Left lung (tissue), 4 donors: ENCODE measurements at regions not wholly inside any gene's neighbourhood (a gene's known extent, or its start where the extent isn't known, plus 50 kb on each side); places are given as distances from the start of the nearest gene placed in this dataset.

ENCODE experiments used
- ATAC-seq: fragments of 200-7000 bp; cut with Tn5 transposase; one replicate; pipeline ENCODE4 v1.9.1; 2020; ENCODE audit warnings: moderate library complexity
- DNase-seq, 4 donors: peaks; one replicate each; pipeline ENCODE4 v3.0.0-alpha.2; 2013 to 2020
- H3K27ac ChIP-seq, 2 donors: fragments of 200-600 bp; sonication (generic) in 1 of 2; one replicate each; pipeline versions ENCODE4 v1.5.0 to v1.8.0; 2020 to 2021
- H3K27me3 ChIP-seq, 2 donors: fragments of 200-600 bp; sonication (generic) in 1 of 2; one replicate each; pipeline versions ENCODE4 v1.5.0 to v1.8.0; 2020 to 2021
- H3K36me3 ChIP-seq, 2 donors: fragments of 200-600 bp; sonication (generic) in 1 of 2; one replicate each; pipeline versions ENCODE4 v1.5.0 to v1.8.0; 2020 to 2021
- H3K4me1 ChIP-seq, 2 donors: fragments of 200-600 bp; one replicate each; pipeline ENCODE4 v1.8.0; 2021
- H3K4me3 ChIP-seq, 2 donors: fragments of 200-600 bp; sonication (generic) in 1 of 2; one replicate each; pipeline versions ENCODE4 v1.5.0 to v1.8.0; 2020 to 2021; ENCODE audit warnings: mild to moderate bottlenecking in 1 of 2
- H3K9me3 ChIP-seq, 2 donors: fragments of 200-600 bp; sonication (generic) in 1 of 2; one replicate each; pipeline versions ENCODE4 v1.5.0 to v1.8.0; 2020 to 2021
- intact Hi-C, 2 donors: fragments of 100-400 bp; cut with DNase I; formaldehyde crosslinking; loops; one replicate each; pipeline versions ENCODE4 v1.11.2 to v1.14.2; 2022
- TF ChIP-seq, protein P1 (sequence below), 2 donors: fragments of 200-600 bp; sonication (generic) in 1 of 2; IDR thresholded peaks; one replicate each; pipeline versions ENCODE4 v1.5.0 to v1.8.0; 2021; ENCODE audit warnings: antibody characterized with exemption in 2 of 2
- donor health status: DM: no; HTN: yes; CAD: no.
- donor health status: DM: no; HTN: no; CAD: no.

DNA sequence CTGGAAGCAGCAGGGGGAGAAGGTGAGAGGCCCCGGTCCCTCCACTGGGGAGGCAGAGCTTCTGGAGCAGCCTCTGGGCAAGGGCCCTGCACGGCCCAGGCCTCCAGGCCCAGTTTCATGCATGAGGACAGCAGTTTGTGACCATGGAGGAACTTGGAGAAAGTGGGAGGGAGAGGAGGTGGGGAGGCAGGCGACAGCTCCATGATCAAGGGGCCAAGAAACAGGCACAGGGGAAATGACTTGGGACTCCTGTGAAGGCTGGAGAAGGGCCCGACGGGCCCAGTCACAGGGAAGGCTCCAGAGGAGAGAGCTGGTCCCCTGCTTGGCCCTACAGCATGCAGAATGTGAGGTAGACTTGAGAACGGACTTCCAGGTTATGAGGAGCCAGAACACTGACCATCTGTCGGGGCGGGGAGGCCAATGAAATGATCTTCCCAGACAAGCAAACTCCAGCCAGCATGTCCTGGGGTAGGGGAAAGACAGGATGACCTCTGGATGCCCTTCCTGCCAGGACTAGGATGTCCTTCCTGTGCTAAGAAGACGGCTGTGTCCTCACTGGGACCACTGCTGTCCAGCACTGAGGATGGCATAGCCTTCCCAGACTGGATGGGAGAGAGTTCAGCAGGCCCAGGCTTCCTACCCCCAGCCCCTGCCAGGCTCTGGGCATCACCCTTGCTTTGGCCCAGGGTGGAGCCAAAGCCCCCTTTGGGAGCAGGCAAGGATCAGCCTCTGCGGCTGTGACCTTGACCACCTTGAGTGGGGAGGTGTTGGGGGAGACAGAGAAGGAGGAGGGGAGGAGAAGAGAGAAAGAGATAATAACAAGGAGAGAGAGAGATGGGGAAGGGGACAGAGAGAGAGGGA, 548.2 kb downstream of the PTPRU start:
- DNase-seq, result no peak
- TF ChIP-seq, protein P1, sequence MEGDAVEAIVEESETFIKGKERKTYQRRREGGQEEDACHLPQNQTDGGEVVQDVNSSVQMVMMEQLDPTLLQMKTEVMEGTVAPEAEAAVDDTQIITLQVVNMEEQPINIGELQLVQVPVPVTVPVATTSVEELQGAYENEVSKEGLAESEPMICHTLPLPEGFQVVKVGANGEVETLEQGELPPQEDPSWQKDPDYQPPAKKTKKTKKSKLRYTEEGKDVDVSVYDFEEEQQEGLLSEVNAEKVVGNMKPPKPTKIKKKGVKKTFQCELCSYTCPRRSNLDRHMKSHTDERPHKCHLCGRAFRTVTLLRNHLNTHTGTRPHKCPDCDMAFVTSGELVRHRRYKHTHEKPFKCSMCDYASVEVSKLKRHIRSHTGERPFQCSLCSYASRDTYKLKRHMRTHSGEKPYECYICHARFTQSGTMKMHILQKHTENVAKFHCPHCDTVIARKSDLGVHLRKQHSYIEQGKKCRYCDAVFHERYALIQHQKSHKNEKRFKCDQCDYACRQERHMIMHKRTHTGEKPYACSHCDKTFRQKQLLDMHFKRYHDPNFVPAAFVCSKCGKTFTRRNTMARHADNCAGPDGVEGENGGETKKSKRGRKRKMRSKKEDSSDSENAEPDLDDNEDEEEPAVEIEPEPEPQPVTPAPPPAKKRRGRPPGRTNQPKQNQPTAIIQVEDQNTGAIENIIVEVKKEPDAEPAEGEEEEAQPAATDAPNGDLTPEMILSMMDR (IDR thresholded peaks at IDR 0.05), result no peak
- Histone ChIP-seq H3K4me1 (no peaks in the 10 kb centered on the region), H3K27ac (no peak overlapping the region), H3K36me3 (no peaks in the 10 kb centered on the region), H3K27me3 (peaks cover 0 to 64% of the 10 kb centered on the region in 2 donors), H3K4me3 (no peak overlapping the region), H3K9me3 (no peaks in the 10 kb centered on the region)
- no peak for ATAC-seq
- intact Hi-C loops, result loop anchor here in 1 of 2 donors (10.0 kb wide), 1 partner anchor 320 kb away; no protein-coding TSS in a partner anchor

DNA sequence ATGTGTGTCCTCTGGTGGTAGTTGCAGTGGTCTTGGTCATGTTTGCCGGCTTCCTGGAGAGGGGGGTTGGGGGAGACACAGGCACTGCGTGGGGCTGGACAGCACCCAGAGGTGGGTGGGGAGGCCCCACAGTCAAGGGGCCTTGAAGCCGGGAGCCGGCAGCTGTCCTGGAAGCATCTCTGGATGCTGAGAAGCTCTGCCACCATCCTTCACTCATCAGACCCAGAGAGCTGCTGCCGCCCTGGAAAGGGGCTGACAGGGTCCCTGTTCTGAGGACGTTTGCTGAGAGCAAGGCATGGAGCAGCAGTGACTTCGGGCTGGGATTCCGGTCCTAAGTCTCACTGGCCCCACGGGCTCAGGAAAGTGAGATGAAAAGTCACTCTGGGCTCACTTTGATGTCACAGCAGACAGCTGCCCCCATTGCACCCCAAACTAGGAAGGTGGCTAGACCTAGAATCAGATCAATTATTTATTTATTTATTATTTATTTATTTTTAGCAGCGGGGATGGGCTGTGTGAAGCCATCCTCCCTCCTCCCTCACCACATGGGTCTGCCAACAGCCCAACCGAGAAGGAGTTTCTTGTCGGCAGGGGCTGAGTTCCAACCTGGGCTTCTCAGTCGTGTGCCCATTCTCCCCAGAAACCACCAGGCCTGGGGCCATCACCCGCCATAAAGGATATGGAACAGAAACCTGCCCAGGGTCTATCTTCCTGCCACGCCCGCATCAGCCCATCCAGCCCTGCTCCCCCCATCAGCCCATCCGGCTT, 547.4 kb downstream of the PTPRU start:
- Histone ChIP-seq H3K36me3 (no peaks in the 10 kb centered on the region), H3K9me3 (no peaks in the 10 kb centered on the region), H3K27ac (no peak overlapping the region), H3K27me3 (peaks cover 0 to 72% of the 10 kb centered on the region in 2 donors), H3K4me3 (no peak overlapping the region), H3K4me1 (no peaks in the 10 kb centered on the region)
- intact Hi-C loops, result loop anchor here in 1 of 2 donors (10.0 kb wide), 1 partner anchor 321 kb away; no protein-coding TSS in a partner anchor
- ATAC-seq, result no peak
- TF ChIP-seq, protein P1 (IDR thresholded peaks at IDR 0.05), result no peak
- DNase-seq, result no peak

DNA sequence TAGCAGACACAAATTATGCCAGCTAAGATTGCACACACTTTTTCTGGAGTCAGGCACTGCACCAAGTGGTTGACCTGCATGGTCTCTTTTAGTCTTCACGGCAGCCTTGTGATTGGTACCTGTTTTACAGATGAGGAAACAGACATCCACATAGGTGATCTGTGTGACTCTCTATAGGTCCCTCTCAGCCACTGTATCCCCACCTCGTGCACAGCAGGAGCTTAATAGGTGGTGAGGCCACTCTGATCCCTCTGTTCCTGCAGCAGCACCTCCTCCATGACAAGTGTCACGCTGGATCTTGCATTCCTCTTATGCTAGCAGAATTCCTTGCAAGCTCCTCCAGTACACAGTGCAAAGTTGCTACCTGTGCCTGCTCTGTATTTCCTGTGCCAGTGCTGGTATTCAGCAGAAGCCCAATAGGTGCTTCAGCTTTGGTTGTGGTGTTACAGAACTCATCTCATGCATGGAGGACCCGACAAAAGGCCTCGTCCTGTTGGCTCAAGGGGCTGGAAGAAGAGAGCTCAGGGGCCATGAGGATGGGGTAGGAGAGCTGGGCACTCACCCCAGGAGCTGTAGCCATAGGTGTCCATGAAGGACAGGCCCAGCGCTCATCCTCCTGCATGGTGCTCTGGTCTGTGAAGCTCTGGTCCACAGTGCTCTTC, 546.7 kb downstream of the PTPRU start:
- no peak for ATAC-seq
- intact Hi-C loops, result loop anchor here in 1 of 2 donors (10.0 kb wide), 1 partner anchor 322 kb away; no protein-coding TSS in a partner anchor
- TF ChIP-seq, protein P1 (IDR thresholded peaks at IDR 0.05), result no peak

DNA sequence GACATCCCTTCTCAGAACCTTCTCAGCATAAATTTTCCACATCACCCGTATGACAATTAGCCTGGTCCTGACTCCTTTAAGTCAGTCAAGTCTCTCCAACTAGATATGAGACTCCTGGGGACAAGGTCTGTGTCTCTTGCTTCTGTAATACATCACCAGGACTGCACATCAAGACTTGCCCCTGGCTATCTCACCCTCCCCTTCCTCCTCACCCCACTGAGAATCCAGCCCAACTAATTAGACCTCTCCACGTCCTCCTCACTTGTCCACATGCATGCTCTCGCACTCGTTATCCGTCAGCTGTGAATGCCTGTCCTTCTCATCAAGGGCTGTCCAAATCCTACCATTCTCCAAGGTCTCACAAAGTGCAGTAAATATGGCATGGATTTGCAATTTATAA, 542.8 kb downstream of the PTPRU start:
- TF ChIP-seq, protein P1 (IDR thresholded peaks at IDR 0.05), result no peak
- Histone ChIP-seq H3K9me3 (peaks cover 0 to 5% of the 10 kb centered on the region in 2 donors), H3K4me1 (no peaks in the 10 kb centered on the region), H3K4me3 (no peak overlapping the region), H3K27ac (no peak overlapping the region), H3K36me3 (no peaks in the 10 kb centered on the region), H3K27me3 (peaks cover 0 to 43% of the 10 kb centered on the region in 2 donors)
- DNase-seq (no peak), ATAC-seq (no peak)
- intact Hi-C loops, result no loop called here

More for the DNA sequence above, 546.7 kb downstream of the PTPRU start:
- peaks cover 0 to 68% of the 10 kb centered on the region in 2 donors for H3K27me3 ChIP-seq
- no peaks in the 10 kb centered on the region for H3K9me3 ChIP-seq
- H3K36me3 ChIP-seq, result no peaks in the 10 kb centered on the region
- no peaks in the 10 kb centered on the region for H3K4me1 ChIP-seq
- no peak overlapping the region for H3K27ac ChIP-seq
- no peak for DNase-seq
- H3K4me3 ChIP-seq, result no peak overlapping the region
